CD14-positive monocyte (primary cell): ENCODE measurements at regions not wholly inside any gene's neighbourhood (a gene's known extent, or its start where the extent isn't known, plus 50 kb on each side); places are given as distances from the start of the nearest gene placed in this dataset.

Experiments used
- DNase-seq, 3 donors: peaks; one replicate each; pipeline ENCODE4 v3.0.0-alpha.2; 2011 to 2022
- H2AFZ ChIP-seq: 2 replicates; pipeline ENCODE4 v1.6.0; 2012; ENCODE audit warnings: mild to moderate bottlenecking, low read depth, low read length, inconsistent platforms; ENCODE audit not compliant: insufficient read depth, poor library complexity, severe bottlenecking
- H3K27ac ChIP-seq, 2 donors: 1 replicate in 1 of 2; 2 replicates in 1 of 2; pipeline ENCODE4 v1.5.1; 2012 to 2013; ENCODE audit warnings: low read length in 2 of 2, control low read depth in 1 of 2, inconsistent platforms in 1 of 2, low read depth in 1 of 2, mild to moderate bottlenecking in 1 of 2
- H3K27me3 ChIP-seq, 2 donors: one replicate each; pipeline versions ENCODE4 v1.6.0 to v1.6.1; 2011 to 2013; ENCODE audit warnings: low read length in 2 of 2; ENCODE audit not compliant: control insufficient read depth in 2 of 2, insufficient read depth in 2 of 2
- H3K36me3 ChIP-seq, 2 donors: replicated peaks in 1 of 2; 1 replicate in 1 of 2; 2 replicates in 1 of 2; pipeline versions ENCODE4 v1.5.1 to v1.6.1; 2012 to 2013; ENCODE audit warnings: low read length in 2 of 2, control low read depth in 1 of 2, inconsistent platforms in 1 of 2, mild to moderate bottlenecking in 1 of 2; ENCODE audit not compliant: insufficient read depth in 2 of 2, control insufficient read depth in 1 of 2
- H3K4me1 ChIP-seq, 2 donors: 1 replicate in 1 of 2; 2 replicates in 1 of 2; pipeline versions ENCODE4 v1.5.1 to v1.6.1; 2012 to 2013; ENCODE audit warnings: low read length in 2 of 2, control low read depth in 1 of 2, inconsistent platforms in 1 of 2, mild to moderate bottlenecking in 1 of 2, moderate library complexity in 1 of 2; ENCODE audit not compliant: insufficient read depth in 2 of 2, control insufficient read depth in 1 of 2
- H3K4me2 ChIP-seq: replicated peaks from 2 replicates; pipeline ENCODE3; 2012; ENCODE audit warnings: low read length, moderate library complexity, mild to moderate bottlenecking; ENCODE audit not compliant: poor library complexity, severe bottlenecking; ENCODE audit errors: extremely low read depth
- H3K4me3 ChIP-seq, 3 experiments: fragments of 200-600 bp in 1 of 3; sonication (generic) in 1 of 3; replicated peaks in 1 of 3; 1 replicate in 2 of 3; 2 replicates in 1 of 3; pipeline ENCODE4 v1.5.1; 2011 to 2013; ENCODE audit warnings: low read length in 3 of 3, mild to moderate bottlenecking in 3 of 3, control low read depth in 2 of 3, low read depth in 2 of 3, inconsistent platforms in 1 of 3, moderate library complexity in 1 of 3
- H3K79me2 ChIP-seq: 2 replicates; pipeline ENCODE4 v1.6.0; 2012; ENCODE audit warnings: mild to moderate bottlenecking, control low read depth, inconsistent platforms, low read length, moderate library complexity; ENCODE audit not compliant: insufficient read depth
- H3K9ac ChIP-seq: 2 replicates; pipeline ENCODE4 v1.6.0; 2017; ENCODE audit warnings: low read length, mild to moderate bottlenecking; ENCODE audit not compliant: insufficient read depth, poor library complexity, severe bottlenecking
- H3K9me3 ChIP-seq, 2 donors: replicated peaks in 1 of 2; 1 replicate in 1 of 2; 2 replicates in 1 of 2; pipeline versions ENCODE4 v1.5.1 to v1.6.1; 2012 to 2013; ENCODE audit warnings: low read length in 2 of 2, control low read depth in 1 of 2; ENCODE audit not compliant: control insufficient read depth in 1 of 2, insufficient read depth in 1 of 2
- H4K20me1 ChIP-seq: 2 replicates; pipeline ENCODE4 v1.6.0; 2012; ENCODE audit warnings: mild to moderate bottlenecking, low read length, control low read depth, moderate library complexity; ENCODE audit not compliant: insufficient read depth
- H3K27ac Mint-ChIP-seq, 7 donors: one replicate each; pipeline ENCODE4 v1.8.0; 2020; ENCODE audit warnings: mild to moderate bottlenecking in 7 of 7, mixed read lengths in 7 of 7, moderate library complexity in 6 of 7, inconsistent platforms in 2 of 7
- H3K27me3 Mint-ChIP-seq, 3 donors: one replicate each; pipeline ENCODE4 v1.8.0; 2021 to 2022; ENCODE audit warnings: low read depth in 3 of 3, mild to moderate bottlenecking in 3 of 3, mixed read lengths in 3 of 3, moderate library complexity in 3 of 3, inconsistent platforms in 1 of 3
- H3K36me3 Mint-ChIP-seq, 2 donors: one replicate each; pipeline ENCODE4 v1.8.0; 2020; ENCODE audit warnings: mixed read lengths in 2 of 2, inconsistent platforms in 1 of 2, mild to moderate bottlenecking in 1 of 2
- H3K4me1 Mint-ChIP-seq: one replicate; pipeline ENCODE4 v1.8.0; 2020; ENCODE audit warnings: mild to moderate bottlenecking, mixed read lengths
- H3K4me3 Mint-ChIP-seq, 2 donors: one replicate each; pipeline ENCODE4 v1.8.0; 2020; ENCODE audit warnings: mild to moderate bottlenecking in 2 of 2, mixed read lengths in 2 of 2, moderate library complexity in 1 of 2
- H3K9me3 Mint-ChIP-seq, 7 donors: one replicate each; pipeline ENCODE4 v1.8.0; 2020 to 2022; ENCODE audit warnings: mixed read lengths in 7 of 7, mild to moderate bottlenecking in 6 of 7, moderate library complexity in 6 of 7, inconsistent platforms in 2 of 7
- CTCF ChIP-seq: fragments of 200-600 bp; IDR thresholded peaks from one replicate; pipeline ENCODE4 v1.8.0; 2022; ENCODE audit warnings: antibody characterized with exemption, mild to moderate bottlenecking
- WGBS: methylation state at CpG from one replicate; pipeline ENCODE4 v1.1.5; 2013; ENCODE audit warnings: missing lambda C conversion rate; ENCODE audit not compliant: insufficient coverage; 5-methylcytosine and 5-hydroxymethylcytosine counted together
- intact Hi-C, 2 donors: fragments of 100-400 bp; cut with micrococcal nuclease; formaldehyde crosslinking; loops; one replicate each; pipeline versions ENCODE4 v1.15.0 to v1.15.1; 2023

DNA sequence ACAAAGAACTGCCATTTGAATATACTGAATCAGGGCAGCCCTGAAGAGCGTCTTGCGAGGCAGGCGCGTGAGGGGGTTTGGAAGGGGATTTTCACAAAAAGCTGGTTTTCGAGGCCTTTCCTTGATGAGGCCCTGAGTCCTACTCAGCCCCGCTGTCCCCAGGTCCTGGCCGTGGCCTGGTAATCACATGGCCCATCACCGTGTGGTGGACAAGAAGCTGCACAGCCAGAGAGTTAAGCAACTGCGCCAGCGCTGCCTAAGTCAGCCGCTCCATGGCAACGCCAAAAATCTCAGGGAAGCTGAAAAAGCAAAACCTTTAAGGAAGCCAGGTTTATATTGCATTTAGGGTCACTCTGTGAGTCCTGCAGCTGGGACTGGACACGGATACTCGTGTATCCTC lies 341.2 kb upstream of the MYT1L start:
- H3K4me3 ChIP-seq: no peak overlapping the region
- intact Hi-C loops: no loop called here
- H3K36me3 ChIP-seq: no peaks in the 10 kb centered on the region
- 92% methylated on average over 10 of the region's 14 CpGs for WGBS
- no peak overlapping the region for H3K27ac Mint-ChIP-seq
- no peak for DNase-seq
- no peaks in the 10 kb centered on the region for H4K20me1 ChIP-seq
- H2AFZ ChIP-seq: no peak overlapping the region
- peaks cover 0 to 9% (median 3%) of the 10 kb centered on the region in 7 donors for H3K9me3 Mint-ChIP-seq
- H3K36me3 Mint-ChIP-seq: no peaks in the 10 kb centered on the region
- H3K79me2 ChIP-seq: no peaks in the 10 kb centered on the region
- no peaks in the 10 kb centered on the region for H3K4me1 ChIP-seq
- H3K27me3 ChIP-seq: no peaks in the 10 kb centered on the region
- H3K4me3 Mint-ChIP-seq: no peak overlapping the region
- no peak for TF ChIP-seq CTCF
- no peaks in the 10 kb centered on the region for H3K4me1 Mint-ChIP-seq
- H3K9me3 ChIP-seq: no peaks in the 10 kb centered on the region
- H3K9ac ChIP-seq: no peak overlapping the region
- H3K27ac ChIP-seq: no peak overlapping the region
- peaks cover under 1 to 5% (median 4%) of the 10 kb centered on the region in 3 donors for H3K27me3 Mint-ChIP-seq
- no peak overlapping the region for H3K4me2 ChIP-seq

- Mint-ChIP-seq H3K9me3 (peaks cover 0 to 9% (median 3%) of the 10 kb centered on the region in 7 donors), H3K27ac (no peak overlapping the region), H3K4me1 (no peaks in the 10 kb centered on the region), H3K27me3 (peaks cover 0 to 5% (median 4%) of the 10 kb centered on the region in 3 donors), H3K36me3 (no peaks in the 10 kb centered on the region), H3K4me3 (no peak overlapping the region)
- Histone ChIP-seq H3K27ac (no peak overlapping the region), H3K9ac (no peak overlapping the region), H2AFZ (no peak overlapping the region), H3K27me3 (no peaks in the 10 kb centered on the region), H4K20me1 (no peaks in the 10 kb centered on the region), H3K4me2 (no peak overlapping the region), H3K79me2 (no peaks in the 10 kb centered on the region), H3K4me3 (no peak overlapping the region), H3K4me1 (no peaks in the 10 kb centered on the region), H3K9me3 (no peaks in the 10 kb centered on the region), H3K36me3 (no peaks in the 10 kb centered on the region)
- TF ChIP-seq CTCF: no peak
- no peak for DNase-seq
- 100% methylated on average over 2 of the region's 6 CpGs for WGBS
- intact Hi-C loops: no loop called here
Measured at GRCh38 chr2:2671826-2672225, 340.8 kb upstream of the MYT1L start.
